Endodermal cell (in vitro differentiated cells): ENCODE measurements at regions not wholly inside any gene's neighbourhood (a gene's known extent, or its start where the extent isn't known, plus 50 kb on each side); places are given as distances from the start of the nearest gene placed in this dataset.
"Not testable (repeated sequence)": the region's sequence is repeated elsewhere in the genome, so short reads cannot be mapped to it uniquely, and the experiment has no call there.

Experiments
- DNase-seq: peaks from one replicate; pipeline ENCODE4 v3.0.0-alpha.2; 2017
- H3K27ac ChIP-seq: 2 replicates; pipeline ENCODE4 v1.5.1; 2013; ENCODE audit warnings: mild to moderate bottlenecking, low read depth, low read length, moderate library complexity
- H3K27me3 ChIP-seq: 2 replicates; pipeline ENCODE4 v1.6.1; 2013; ENCODE audit warnings: mild to moderate bottlenecking, low read length, moderate library complexity; ENCODE audit not compliant: insufficient read depth, control insufficient read depth, poor library complexity, severe bottlenecking
- H3K36me3 ChIP-seq: 2 replicates; pipeline ENCODE4 v1.7.0; 2013; ENCODE audit warnings: mild to moderate bottlenecking, low read length, moderate library complexity; ENCODE audit not compliant: control insufficient read depth, insufficient read depth
- H3K4me1 ChIP-seq: one replicate; pipeline ENCODE4 v1.7.0; 2013; ENCODE audit warnings: low read length; ENCODE audit not compliant: control insufficient read depth, insufficient read depth
- H3K4me3 ChIP-seq: 2 replicates; pipeline ENCODE4 v1.5.1; 2013; ENCODE audit warnings: mild to moderate bottlenecking, low read length, moderate library complexity
- H3K9ac ChIP-seq: 2 replicates; pipeline ENCODE4 v1.6.1; 2013; ENCODE audit warnings: mild to moderate bottlenecking, low read length, moderate library complexity; ENCODE audit not compliant: poor library complexity, severe bottlenecking; ENCODE audit errors: extremely low read depth
- H3K9me3 ChIP-seq: 2 replicates; pipeline ENCODE4 v1.6.1; 2013; ENCODE audit warnings: mild to moderate bottlenecking, low read length, moderate library complexity; ENCODE audit not compliant: control insufficient read depth
- H3K27ac Mint-ChIP-seq: 2 replicates; pipeline ENCODE4 v1.8.0; 2020; ENCODE audit warnings: mixed read lengths
- H3K27me3 Mint-ChIP-seq: 2 replicates; pipeline ENCODE4 v1.8.0; 2021; ENCODE audit warnings: mild to moderate bottlenecking, mixed read lengths; ENCODE audit not compliant: insufficient read depth
- H3K36me3 Mint-ChIP-seq: 2 replicates; pipeline ENCODE4 v1.8.0; 2020; ENCODE audit warnings: low read depth, mixed read lengths
- H3K4me1 Mint-ChIP-seq: 2 replicates; pipeline ENCODE4 v1.8.0; 2020; ENCODE audit warnings: mixed read lengths
- H3K4me3 Mint-ChIP-seq: 2 replicates; pipeline ENCODE4 v1.8.0; 2020; ENCODE audit warnings: mild to moderate bottlenecking, moderate library complexity, mixed read lengths
- H3K9me3 Mint-ChIP-seq: 2 replicates; pipeline ENCODE4 v1.8.0; 2020; ENCODE audit warnings: mild to moderate bottlenecking, mixed read lengths
- CTCF ChIP-seq: fragments of 200-600 bp; sonication (generic); conservative IDR thresholded peaks from 2 replicates; pipeline ENCODE4 v1.5.0; 2021; ENCODE audit warnings: antibody characterized with exemption, mild to moderate bottlenecking
- WGBS, 2 experiments: methylation state at CpG; one replicate each; pipeline versions ENCODE4 v1.1.5 to v1.1.7; 2013; ENCODE audit warnings: missing lambda C conversion rate in 2 of 2, mixed read lengths in 1 of 2; ENCODE audit not compliant: insufficient coverage in 1 of 2, insufficient read length in 1 of 2; 5-methylcytosine and 5-hydroxymethylcytosine counted together

DNA sequence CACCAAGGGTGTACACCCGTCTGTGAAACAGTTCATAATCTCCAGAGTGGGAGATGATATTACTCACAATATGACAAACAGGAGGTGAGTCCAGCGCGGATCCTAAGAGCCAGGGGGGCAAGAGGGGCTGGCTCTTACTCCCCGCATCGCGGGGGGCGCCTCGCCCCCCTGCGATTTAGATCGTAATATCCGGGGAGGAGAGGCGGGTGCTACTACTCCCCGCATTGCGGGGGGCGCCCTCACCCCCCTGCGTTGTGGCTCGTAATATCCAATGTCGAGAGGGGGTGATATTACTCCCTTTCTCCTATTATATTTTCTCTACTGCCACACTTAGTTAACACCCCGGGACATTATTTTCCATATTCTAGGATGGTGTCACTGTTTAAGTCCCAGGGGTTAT lies 131.9 kb downstream of the ADRA2C start:
- Mint-ChIP-seq H3K27me3 (peaks cover 15% of the 10 kb centered on the region), H3K4me3 (no peak overlapping the region), H3K36me3 (no peaks in the 10 kb centered on the region), H3K9me3 (no peaks in the 10 kb centered on the region), H3K27ac (no peak overlapping the region), H3K4me1 (peaks cover 25% of the 10 kb centered on the region)
- Histone ChIP-seq H3K4me3 (no peak overlapping the region), H3K9ac (no peak overlapping the region), H3K27me3 (no peaks in the 10 kb centered on the region), H3K27ac (no peak overlapping the region), H3K9me3 (no peaks in the 10 kb centered on the region), H3K36me3 (no peaks in the 10 kb centered on the region), H3K4me1 (no peaks in the 10 kb centered on the region)
- TF ChIP-seq CTCF, result no peak
- no peak for DNase-seq
- 91 to 95% methylated on average over 12 to 19 of the region's 19 CpGs for WGBS, 2 experiments

DNA sequence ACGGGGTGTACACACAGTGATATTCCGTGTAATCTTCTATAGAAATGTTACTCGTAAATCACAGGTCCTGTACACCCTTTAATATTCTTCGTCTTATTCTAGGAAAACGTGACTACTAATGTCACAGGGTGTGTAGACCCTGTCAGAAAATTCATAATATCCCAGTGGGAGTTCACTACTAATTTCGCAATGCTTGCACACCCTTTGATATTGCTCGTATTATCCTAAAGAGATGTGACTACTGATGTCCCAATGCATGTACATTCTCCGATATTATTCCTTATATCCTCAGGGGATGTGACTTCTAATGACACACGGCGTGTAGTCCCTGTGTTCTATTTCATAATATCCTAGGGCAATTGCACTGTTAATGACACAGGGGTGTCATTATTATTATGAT lies 132.7 kb downstream of the ADRA2C start:
- H3K27ac Mint-ChIP-seq, H3K36me3 ChIP-seq, H3K9me3 Mint-ChIP-seq, H3K9me3 ChIP-seq, H3K9ac ChIP-seq, H3K36me3 Mint-ChIP-seq, H3K27me3 ChIP-seq, DNase-seq, H3K4me1 ChIP-seq, H3K27ac ChIP-seq, H3K4me3 Mint-ChIP-seq, H3K4me3 ChIP-seq: not testable (repeated sequence)
- peaks cover 22% of the 10 kb centered on the region for H3K4me1 Mint-ChIP-seq
- H3K27me3 Mint-ChIP-seq, result peaks cover 18% of the 10 kb centered on the region
- WGBS, 2 experiments, result 91 to 92% methylated on average over 8 to 10 of the region's 10 CpGs

- H3K4me3 ChIP-seq, H3K27ac Mint-ChIP-seq, H3K4me3 Mint-ChIP-seq, H3K27me3 ChIP-seq, H3K9ac ChIP-seq, H3K27ac ChIP-seq, H3K9me3 Mint-ChIP-seq, H3K9me3 ChIP-seq, H3K4me1 Mint-ChIP-seq, H3K36me3 ChIP-seq, DNase-seq, H3K4me1 ChIP-seq, H3K36me3 Mint-ChIP-seq: not testable (repeated sequence)
- H3K27me3 Mint-ChIP-seq, result peaks cover 40% of the 10 kb centered on the region
- 87 to 92% methylated on average over 8 to 14 of the region's 15 CpGs for whole genome bisulfite sequencing, 2 experiments
Measured at GRCh38 chr4:3904264-3904955, 138.2 kb downstream of the ADRA2C start.

- H3K27me3 Mint-ChIP-seq, result peaks cover 24% of the 10 kb centered on the region
- H3K27ac Mint-ChIP-seq, H3K27me3 ChIP-seq, H3K4me3 ChIP-seq, H3K27ac ChIP-seq, H3K36me3 Mint-ChIP-seq, H3K36me3 ChIP-seq, H3K4me1 ChIP-seq, H3K9me3 ChIP-seq, DNase-seq, H3K4me3 Mint-ChIP-seq, H3K9me3 Mint-ChIP-seq, H3K4me1 Mint-ChIP-seq, H3K9ac ChIP-seq: not testable (repeated sequence)
- 82 to 89% methylated on average over 3 of the region's 3 CpGs for WGBS, 2 experiments
Measured at GRCh38 chr4:3909616-3910015, 143.4 kb downstream of the ADRA2C start.

- H3K27ac ChIP-seq, H3K9ac ChIP-seq: not testable (repeated sequence)
Measured at GRCh38 chr4:3910161-3910950, 144.2 kb downstream of the ADRA2C start.

More at GRCh38 chr4:3910161-3910950, 144.2 kb downstream of the ADRA2C start:
- H3K36me3 Mint-ChIP-seq, DNase-seq, H3K4me3 Mint-ChIP-seq, H3K4me1 ChIP-seq, H3K27me3 ChIP-seq, H3K36me3 ChIP-seq, H3K4me1 Mint-ChIP-seq, H3K27ac Mint-ChIP-seq, H3K9me3 Mint-ChIP-seq, H3K4me3 ChIP-seq, H3K9me3 ChIP-seq: not testable (repeated sequence)
- H3K27me3 Mint-ChIP-seq, result peaks cover 18% of the 10 kb centered on the region
- WGBS, 2 experiments, result 93% methylated on average over 14 of the region's 14 CpGs
